ENCODE measurements at regions not wholly inside any gene's neighbourhood (a gene's known extent, or its start where the extent isn't known, plus 50 kb on each side); places are given as distances from the start of the nearest gene placed in this dataset.
"Not testable (repeated sequence)": the region's sequence is repeated elsewhere in the genome, so short reads cannot be mapped to it uniquely, and the experiment has no call there.

DNA sequence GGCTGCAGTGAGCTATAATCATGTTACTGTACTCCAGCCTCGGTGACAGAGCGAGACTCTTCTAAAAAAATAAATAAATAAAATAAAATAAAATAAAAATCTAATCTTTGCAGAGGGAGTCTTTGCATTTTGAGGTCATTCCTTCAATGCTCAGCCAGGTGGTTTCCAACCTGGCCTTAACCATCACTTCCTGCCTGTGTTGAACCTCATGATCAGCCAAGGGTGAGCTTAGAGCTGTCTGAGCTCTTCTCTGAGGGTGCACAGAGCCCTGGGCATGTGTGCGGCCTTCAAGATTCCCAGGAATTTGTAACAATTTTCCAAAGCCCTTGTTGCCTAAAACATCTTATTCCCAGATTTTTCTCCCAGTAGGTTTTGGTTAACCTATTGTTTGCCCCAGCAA is 94.3 kb downstream of the KCNJ12 start:
- CTCF ChIA-PET; H3K27ac Mint-ChIP-seq (ENCODE audit: unreplicated experiment); DNase-seq; H3K9me3 Mint-ChIP-seq (ENCODE audit: low read depth, unreplicated experiment); H3K36me3 Mint-ChIP-seq (ENCODE audit: insufficient read depth, unreplicated experiment); intact Hi-C loops (cut with micrococcal nuclease; ENCODE audit: unreplicated experiment); H3K4me1 Mint-ChIP-seq (ENCODE audit: low read depth, unreplicated experiment); BruUV-seq (replicated peaks); H3K4me3 Mint-ChIP-seq (ENCODE audit: low read depth, unreplicated experiment): not testable (repeated sequence)
- peaks cover 77% of the 10 kb centered on the region for H3K27me3 Mint-ChIP-seq (ENCODE audit: unreplicated experiment)

DNA sequence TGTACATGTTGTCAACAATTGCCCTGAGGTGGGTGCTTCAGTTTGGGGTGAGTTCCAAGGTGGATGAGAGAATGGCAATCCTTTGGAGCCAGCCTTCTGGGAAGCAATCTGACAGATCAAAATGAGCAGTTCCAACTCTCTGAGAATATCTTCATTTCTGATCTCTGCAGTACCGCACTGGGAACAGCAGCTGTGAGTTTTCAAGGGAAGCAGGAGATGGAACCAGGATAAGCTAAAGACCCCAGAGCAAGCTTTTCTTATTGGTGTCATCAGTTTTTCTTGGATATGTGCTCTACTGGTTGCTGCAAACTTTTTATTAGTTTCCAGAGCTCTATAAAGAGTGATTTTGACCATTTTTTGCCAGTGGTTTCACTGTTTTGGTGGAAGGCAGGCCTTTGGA is 94.7 kb downstream of the KCNJ12 start:
- TF ChIP-seq CTCF (IDR thresholded peaks at IDR 0.05; ENCODE audit: unreplicated experiment), result no peak
- BruUV-seq (replicated peaks), result no TSS peak
- Mint-ChIP-seq H3K36me3 (ENCODE audit: insufficient read depth, unreplicated experiment) (no peaks in the 10 kb centered on the region), H3K9me3 (ENCODE audit: low read depth, unreplicated experiment) (no peaks in the 10 kb centered on the region), H3K27me3 (ENCODE audit: unreplicated experiment) (peaks cover 81% of the 10 kb centered on the region), H3K4me1 (ENCODE audit: low read depth, unreplicated experiment) (no peaks in the 10 kb centered on the region), H3K4me3 (ENCODE audit: low read depth, unreplicated experiment) (no peak overlapping the region), H3K27ac (ENCODE audit: unreplicated experiment) (no peak overlapping the region)
- DNase-seq, result no peak
- CTCF ChIA-PET, result no interaction called here
- intact Hi-C loops (cut with micrococcal nuclease; ENCODE audit: unreplicated experiment), result no loop called here

GRCh38 chr17:21474815-21475214 is 98.7 kb downstream of the KCNJ12 start:
- no peak overlapping the region for H3K4me3 Mint-ChIP-seq (ENCODE audit: low read depth, unreplicated experiment)
- no peak for TF ChIP-seq CTCF (IDR thresholded peaks at IDR 0.05; ENCODE audit: unreplicated experiment)
- no TSS peak for BruUV-seq (replicated peaks)
- H3K27ac Mint-ChIP-seq (ENCODE audit: unreplicated experiment), result no peak overlapping the region
- H3K27me3 Mint-ChIP-seq (ENCODE audit: unreplicated experiment), result peaks cover 92% of the 10 kb centered on the region
- intact Hi-C loops (cut with micrococcal nuclease; ENCODE audit: unreplicated experiment), result no loop called here
- CTCF ChIA-PET, result no interaction called here
- H3K4me1 Mint-ChIP-seq (ENCODE audit: low read depth, unreplicated experiment), result no peaks in the 10 kb centered on the region
- no peaks in the 10 kb centered on the region for H3K36me3 Mint-ChIP-seq (ENCODE audit: insufficient read depth, unreplicated experiment)
- no peak for DNase-seq
- no peaks in the 10 kb centered on the region for H3K9me3 Mint-ChIP-seq (ENCODE audit: low read depth, unreplicated experiment)

- no TSS peak for BruUV-seq (replicated peaks)
- TF ChIP-seq CTCF (IDR thresholded peaks at IDR 0.05; ENCODE audit: unreplicated experiment), result no peak
- H3K36me3 Mint-ChIP-seq (ENCODE audit: insufficient read depth, unreplicated experiment), result no peaks in the 10 kb centered on the region
- no peak overlapping the region for H3K27ac Mint-ChIP-seq (ENCODE audit: unreplicated experiment)
- intact Hi-C loops (cut with micrococcal nuclease; ENCODE audit: unreplicated experiment), result no loop called here
- CTCF ChIA-PET, result no interaction called here
- DNase-seq, result no peak
- H3K4me1 Mint-ChIP-seq (ENCODE audit: low read depth, unreplicated experiment), result no peaks in the 10 kb centered on the region
- H3K9me3 Mint-ChIP-seq (ENCODE audit: low read depth, unreplicated experiment), result no peaks in the 10 kb centered on the region
- no peak overlapping the region for H3K4me3 Mint-ChIP-seq (ENCODE audit: low read depth, unreplicated experiment)
- H3K27me3 Mint-ChIP-seq (ENCODE audit: unreplicated experiment), result peaks cover 94% of the 10 kb centered on the region
Observed at GRCh38 chr17:21475571-21475970, 99.4 kb downstream of the KCNJ12 start.

- H3K27ac Mint-ChIP-seq (ENCODE audit: unreplicated experiment), result no peak overlapping the region
- H3K4me3 Mint-ChIP-seq (ENCODE audit: low read depth, unreplicated experiment), result no peak overlapping the region
- TF ChIP-seq CTCF (IDR thresholded peaks at IDR 0.05; ENCODE audit: unreplicated experiment), result no peak
- DNase-seq, result no peak
- no TSS peak for BruUV-seq (replicated peaks)
- intact Hi-C loops (cut with micrococcal nuclease; ENCODE audit: unreplicated experiment), result no loop called here
- H3K27me3 Mint-ChIP-seq (ENCODE audit: unreplicated experiment), result peaks cover 94% of the 10 kb centered on the region
- no peaks in the 10 kb centered on the region for H3K4me1 Mint-ChIP-seq (ENCODE audit: low read depth, unreplicated experiment)
- H3K9me3 Mint-ChIP-seq (ENCODE audit: low read depth, unreplicated experiment), result no peaks in the 10 kb centered on the region
- H3K36me3 Mint-ChIP-seq (ENCODE audit: insufficient read depth, unreplicated experiment), result no peaks in the 10 kb centered on the region
- CTCF ChIA-PET, result no interaction called here
Observed at GRCh38 chr17:21476867-21477266, 100.7 kb downstream of the KCNJ12 start.
